C4-2B (cell line): ENCODE measurements at regions not wholly inside any gene's neighbourhood (a gene's known extent, or its start where the extent isn't known, plus 50 kb on each side); places are given as distances from the start of the nearest gene placed in this dataset.

ENCODE experiments used
- H3K27ac ChIP-seq: fragments of 450-650 bp; 2 replicates; pipeline ENCODE4 v1.5.1; 2017
- ZFX ChIP-seq: fragments of 450-650 bp; IDR thresholded peaks from 2 replicates; pipeline ENCODE4 v1.6.1; 2017
- TF ChIP-seq, protein P1 (sequence below): fragments of 450-650 bp; conservative IDR thresholded peaks from 2 replicates; pipeline ENCODE4 v1.5.1; 2017; ENCODE audit warnings: mild to moderate bottlenecking

DNA sequence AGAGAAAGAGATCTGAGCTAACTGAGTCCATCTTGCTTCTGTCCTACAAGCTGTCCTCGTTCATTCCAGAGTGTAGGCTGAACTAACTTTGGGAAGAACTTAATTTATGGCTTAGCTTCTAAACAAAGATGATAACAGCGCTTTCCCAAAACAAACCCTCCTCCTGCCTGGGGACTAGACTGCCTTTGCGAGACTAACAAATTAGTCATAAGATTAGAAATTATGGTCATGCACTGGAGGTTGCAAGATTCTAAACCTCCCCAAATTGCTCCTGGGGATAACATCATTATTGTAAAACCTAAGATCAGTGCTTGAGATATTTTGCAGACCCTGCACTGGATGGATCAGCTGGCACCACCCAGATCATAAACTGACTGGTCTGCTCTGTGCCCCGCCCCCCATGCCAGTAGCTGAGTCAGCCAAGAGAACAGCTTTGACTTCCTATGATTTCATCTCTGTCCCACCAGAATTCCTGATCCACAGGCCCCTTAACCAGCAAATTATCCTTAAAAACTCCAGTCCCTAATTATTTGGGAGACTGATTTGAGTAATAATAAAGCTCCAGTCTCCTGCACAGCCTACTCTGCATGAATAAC is 883.3 kb downstream of the TRIML1 start:
- TF ChIP-seq ZFX, result no peak
- TF ChIP-seq, protein P1, sequence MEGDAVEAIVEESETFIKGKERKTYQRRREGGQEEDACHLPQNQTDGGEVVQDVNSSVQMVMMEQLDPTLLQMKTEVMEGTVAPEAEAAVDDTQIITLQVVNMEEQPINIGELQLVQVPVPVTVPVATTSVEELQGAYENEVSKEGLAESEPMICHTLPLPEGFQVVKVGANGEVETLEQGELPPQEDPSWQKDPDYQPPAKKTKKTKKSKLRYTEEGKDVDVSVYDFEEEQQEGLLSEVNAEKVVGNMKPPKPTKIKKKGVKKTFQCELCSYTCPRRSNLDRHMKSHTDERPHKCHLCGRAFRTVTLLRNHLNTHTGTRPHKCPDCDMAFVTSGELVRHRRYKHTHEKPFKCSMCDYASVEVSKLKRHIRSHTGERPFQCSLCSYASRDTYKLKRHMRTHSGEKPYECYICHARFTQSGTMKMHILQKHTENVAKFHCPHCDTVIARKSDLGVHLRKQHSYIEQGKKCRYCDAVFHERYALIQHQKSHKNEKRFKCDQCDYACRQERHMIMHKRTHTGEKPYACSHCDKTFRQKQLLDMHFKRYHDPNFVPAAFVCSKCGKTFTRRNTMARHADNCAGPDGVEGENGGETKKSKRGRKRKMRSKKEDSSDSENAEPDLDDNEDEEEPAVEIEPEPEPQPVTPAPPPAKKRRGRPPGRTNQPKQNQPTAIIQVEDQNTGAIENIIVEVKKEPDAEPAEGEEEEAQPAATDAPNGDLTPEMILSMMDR, result no peak
- H3K27ac ChIP-seq, result no peak overlapping the region

GRCh38 chr4:189029976-189030504 is 890.8 kb downstream of the TRIML1 start:
- TF ChIP-seq, protein P1, result no peak
- TF ChIP-seq ZFX, result no peak
- no peak overlapping the region for H3K27ac ChIP-seq

DNA sequence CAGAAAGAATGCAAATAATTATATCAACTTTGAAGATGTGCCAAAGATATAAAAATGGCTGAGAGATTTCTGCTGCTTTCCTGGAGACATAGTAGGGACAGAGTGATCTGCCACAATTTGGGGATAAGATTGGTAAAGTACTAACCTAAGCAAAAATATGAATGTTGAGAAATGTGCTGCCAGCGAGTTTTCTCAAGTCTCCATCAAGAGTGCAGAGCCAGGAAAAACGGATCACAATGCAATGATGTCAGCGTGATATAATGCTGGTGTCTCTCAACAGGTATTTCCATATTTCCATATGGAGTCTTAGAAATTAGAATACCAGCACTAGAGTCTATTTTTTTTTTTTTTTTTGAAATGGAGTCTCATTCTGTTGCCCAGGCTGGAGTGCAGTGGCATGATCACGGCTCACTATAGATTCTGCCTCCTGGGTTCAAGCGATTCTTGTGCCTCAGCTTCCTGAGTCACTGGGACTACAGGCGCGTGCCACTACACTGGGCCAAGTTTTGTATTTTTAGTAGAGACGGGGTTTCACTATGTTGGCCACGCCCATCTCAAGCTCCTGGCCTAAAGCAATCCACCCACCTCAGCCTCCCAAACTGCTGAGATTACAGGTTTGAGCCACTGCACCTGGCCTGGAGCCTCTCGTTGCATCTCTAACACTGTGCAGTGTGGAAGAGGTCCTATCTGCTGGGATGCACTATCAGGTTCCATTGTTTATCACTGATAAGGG is 893.5 kb downstream of the TRIML1 start:
- H3K27ac ChIP-seq, result no peak overlapping the region
- TF ChIP-seq, protein P1, result no peak
- no peak for TF ChIP-seq ZFX

DNA sequence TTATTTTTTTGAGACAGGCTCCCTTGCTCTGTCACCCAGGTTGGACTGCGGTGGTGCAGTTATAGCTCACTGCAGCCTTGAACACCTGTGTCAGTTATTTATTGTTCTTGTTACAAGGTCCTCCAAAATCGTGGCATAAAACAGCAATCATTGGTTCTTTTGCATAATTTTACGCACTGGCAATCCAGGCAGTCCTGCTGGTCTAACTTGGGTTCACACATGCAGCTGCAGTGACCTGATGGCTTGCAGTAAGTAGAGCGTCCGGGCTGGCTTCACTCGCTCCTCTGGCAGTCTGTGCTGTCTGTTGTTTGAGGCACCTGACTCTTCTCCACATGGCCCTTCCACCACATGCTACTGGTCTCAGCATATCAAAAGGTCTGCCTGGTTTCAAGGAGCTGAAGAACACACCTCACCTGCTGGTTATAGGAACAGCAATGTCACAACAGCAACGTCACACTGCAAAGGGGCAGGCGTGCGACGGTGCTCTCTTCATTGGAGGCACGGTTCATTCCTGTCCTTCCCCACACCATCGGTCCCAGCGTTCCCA is 894.6 kb downstream of the TRIML1 start:
- TF ChIP-seq, protein P1, result no peak
- no peak for TF ChIP-seq ZFX
- no peak overlapping the region for H3K27ac ChIP-seq

- no peak overlapping the region for H3K27ac ChIP-seq
Observed at GRCh38 chr4:189035091-189035490, 895.9 kb downstream of the TRIML1 start.

GRCh38 chr4:189035654-189036053 is 896.4 kb downstream of the TRIML1 start:
- no peak for TF ChIP-seq ZFX
- TF ChIP-seq, protein P1, result no peak
- no peak overlapping the region for H3K27ac ChIP-seq

More at GRCh38 chr4:189035091-189035490, 895.9 kb downstream of the TRIML1 start:
- TF ChIP-seq, protein P1, result no peak
- no peak for TF ChIP-seq ZFX

- no peak for TF ChIP-seq ZFX
- TF ChIP-seq, protein P1, result no peak
- no peak overlapping the region for H3K27ac ChIP-seq
Observed at GRCh38 chr4:189036906-189037305, 897.7 kb downstream of the TRIML1 start.
